Activated naive CD4-positive, alpha-beta T cell treated with Interleukin-2 at 50 U/mL for 16 hours (primary cell): ENCODE measurements at regions not wholly inside any gene's neighbourhood (a gene's known extent, or its start where the extent isn't known, plus 50 kb on each side); places are given as distances from the start of the nearest gene placed in this dataset.
"Not testable (repeated sequence)": the region's sequence is repeated elsewhere in the genome, so short reads cannot be mapped to it uniquely, and the experiment has no call there.

ENCODE experiments used
- DNase-seq: peaks from one replicate; pipeline ENCODE4 v3.0.0-alpha.2; 2020

DNA sequence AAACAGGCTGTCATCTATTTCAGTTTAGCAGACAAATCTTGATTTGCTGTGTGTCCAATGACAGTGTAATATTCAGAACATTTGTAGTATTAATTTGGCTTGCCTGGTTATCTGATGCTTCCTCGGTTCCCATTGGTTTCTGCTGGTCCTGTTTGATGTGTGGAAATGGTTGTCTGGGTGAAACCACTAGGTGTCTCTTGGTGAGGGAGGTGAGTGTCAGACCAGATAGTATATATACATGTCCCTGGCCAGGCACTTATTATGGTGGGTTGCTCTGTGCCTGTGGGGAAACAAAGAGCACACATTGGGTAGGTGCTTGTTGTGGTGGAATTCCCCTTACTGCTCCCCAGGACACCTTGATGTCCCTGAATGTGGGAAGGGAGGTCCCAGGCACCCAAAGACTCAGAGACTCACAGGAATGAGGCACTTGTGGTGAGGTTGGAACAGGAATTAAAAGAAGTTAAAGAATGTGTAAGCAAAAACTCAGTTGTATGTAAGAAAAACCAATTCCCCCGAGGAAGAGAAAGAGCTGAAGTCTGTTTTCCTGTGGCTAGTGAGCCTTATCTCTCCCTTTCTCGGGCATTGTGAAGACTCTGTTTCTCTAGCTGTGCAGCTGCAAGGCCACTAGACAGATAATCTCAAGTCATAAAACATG is 1519.1 kb downstream of the BRINP3 start:
- DNase-seq: no peak

DNA sequence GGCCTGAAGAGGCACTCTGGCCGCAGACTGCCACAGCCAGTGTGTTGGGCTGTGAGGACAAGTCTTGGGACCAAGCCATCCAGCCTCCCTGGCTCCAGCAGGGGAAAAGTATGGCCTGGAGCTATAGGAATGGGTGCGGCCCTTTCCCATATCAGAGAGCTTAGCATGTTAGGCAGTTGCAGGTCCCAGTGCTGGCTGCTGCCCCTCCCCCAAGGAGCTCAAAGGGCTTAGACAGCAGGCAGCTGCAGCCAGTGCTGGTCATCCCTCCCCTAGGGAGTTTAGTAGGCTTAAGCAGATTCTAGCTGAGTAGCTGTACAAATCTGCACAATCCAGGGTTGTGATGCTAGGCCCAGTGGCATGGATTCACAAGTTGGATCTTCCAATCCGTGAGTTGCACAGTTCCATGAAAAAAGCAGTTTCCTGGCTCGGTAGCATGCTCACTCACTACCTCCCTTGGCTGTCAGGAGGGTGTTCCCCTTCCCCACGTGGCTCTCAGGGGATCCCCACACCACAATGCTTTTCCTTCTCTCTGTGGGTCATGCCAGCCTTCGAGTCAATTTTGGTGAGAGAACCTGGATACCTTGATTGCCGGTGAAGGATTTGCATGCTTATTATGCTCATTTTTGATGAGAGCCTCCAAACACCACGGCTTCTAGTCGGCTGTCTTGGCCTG is 1490.8 kb downstream of the BRINP3 start:
- no peak for DNase-seq

DNA sequence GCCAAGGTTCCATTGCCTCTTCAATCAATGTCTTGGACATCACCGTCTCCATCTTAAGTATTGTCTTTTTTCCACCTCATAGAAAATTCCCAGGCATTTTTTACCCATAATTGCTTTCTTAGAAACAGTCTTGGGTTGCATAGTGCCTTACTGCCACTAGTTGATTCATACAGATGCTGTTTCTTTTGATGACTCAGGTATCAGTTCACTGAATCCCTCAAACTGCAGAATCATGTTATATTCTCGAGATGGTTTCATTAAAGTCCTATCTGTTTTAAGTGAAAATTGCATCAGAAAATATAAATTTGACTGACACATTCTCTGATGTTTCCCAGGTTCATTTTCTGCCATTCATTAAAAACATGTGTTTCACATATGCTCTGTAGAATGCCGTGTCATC is 1489.1 kb downstream of the BRINP3 start:
- no peak for DNase-seq

DNA sequence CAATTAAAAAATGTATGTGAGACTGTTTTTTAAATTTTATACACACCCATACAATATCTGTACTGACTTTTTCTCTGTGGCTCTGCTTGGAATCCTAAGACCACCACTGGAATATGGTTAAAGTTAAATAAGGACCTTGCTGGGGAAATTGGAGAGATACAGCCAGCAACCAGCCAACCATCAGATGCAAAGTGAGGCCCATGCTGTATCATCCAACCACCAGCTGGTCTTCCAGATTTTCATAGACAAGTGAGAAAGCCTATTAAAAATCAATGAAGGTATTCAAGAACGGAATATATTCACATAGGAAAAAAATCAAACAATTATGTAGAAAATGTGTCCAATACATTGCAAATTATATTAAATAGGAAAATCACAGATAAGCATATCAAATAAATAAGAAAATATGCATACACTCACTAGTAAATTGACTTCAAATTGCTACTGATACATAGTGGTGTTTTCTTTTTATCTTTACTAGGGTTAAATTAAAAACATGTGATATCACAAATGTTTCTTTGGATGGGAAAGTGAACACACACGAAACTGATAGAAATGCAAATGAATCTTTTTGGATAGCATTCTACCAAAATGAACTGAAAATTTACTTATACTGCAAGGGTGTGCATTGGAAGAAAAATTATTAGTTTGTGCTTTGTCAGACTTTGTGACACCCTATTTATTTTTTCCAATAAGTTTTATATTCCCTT is 1486.3 kb downstream of the BRINP3 start:
- DNase-seq: no peak

DNA sequence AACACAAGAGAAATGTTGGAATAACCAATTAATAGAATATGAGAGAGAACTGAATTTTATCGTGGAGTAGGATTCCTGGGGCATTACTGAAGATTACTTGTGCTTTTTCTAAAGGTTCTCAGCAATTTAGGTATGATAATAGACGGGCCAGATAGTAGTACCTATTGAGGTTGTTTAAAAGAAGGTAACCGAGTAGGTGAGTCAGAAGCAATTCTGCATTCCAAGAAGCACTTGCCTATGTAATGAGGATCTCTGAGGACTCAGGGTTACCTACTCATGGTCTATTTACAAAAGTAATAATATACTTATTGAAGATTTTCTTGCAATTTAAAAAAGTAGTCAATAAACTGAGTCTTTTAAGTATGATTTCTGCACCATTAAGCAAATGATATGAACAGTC is 1469.8 kb downstream of the BRINP3 start:
- DNase-seq: no peak

DNA sequence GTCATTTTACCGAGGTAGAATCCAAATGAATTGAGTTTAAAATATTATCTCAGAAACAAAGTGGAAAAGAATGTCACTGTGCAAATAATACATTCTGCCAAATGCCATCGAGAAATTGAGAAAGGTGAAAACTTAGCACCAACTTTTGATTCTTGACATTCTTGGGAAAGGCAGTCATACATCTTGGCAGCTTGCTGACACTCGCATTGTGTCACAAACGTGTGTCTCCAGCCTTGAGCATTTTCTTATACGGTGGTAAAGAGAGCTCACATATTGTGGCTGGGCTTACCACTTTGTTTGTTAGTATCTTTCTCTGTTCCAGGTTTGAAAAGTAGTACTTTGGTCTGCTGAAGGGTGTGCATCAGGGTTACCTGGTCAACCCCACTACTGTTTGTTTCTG is 1456.1 kb downstream of the BRINP3 start:
- DNase-seq: no peak

DNA sequence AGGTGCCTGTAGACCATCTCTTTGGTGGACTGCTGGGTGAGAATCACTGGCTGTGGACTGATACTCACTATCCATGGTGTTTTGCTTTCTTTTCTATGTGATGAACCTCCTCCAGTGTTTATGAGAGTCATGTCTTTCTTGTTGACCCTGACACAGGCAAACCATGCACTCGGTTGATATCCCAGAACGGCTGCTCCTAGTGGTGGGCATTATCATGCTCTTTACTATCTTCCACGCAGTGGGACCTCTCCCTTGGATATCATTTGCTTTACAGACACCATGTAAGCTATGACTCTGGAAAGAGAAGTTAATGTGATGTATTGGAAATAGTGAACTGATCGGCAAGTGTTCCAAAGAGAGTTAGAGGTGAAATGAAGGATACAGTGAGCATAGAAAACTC is 1455.6 kb downstream of the BRINP3 start:
- DNase-seq: no peak

DNA sequence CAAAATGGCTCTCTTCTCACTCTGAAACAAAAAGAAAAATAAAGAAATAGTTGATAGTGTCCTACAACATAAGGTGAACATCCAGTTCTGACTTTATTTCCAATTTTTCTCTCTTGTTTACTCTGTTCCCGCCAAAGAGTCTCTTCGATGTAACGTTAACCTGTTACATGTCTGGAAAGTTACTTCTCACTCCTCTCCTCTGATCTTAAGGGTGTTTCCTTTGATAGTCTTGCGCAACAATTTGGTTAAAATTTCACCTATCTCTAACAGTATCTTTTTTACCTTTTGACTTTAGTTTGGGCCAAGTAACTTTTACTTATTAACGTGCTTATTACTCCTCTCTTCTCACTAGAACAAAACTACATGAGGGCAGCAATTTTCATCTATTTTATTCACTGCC is 1450.2 kb downstream of the BRINP3 start:
- no peak for DNase-seq

DNA sequence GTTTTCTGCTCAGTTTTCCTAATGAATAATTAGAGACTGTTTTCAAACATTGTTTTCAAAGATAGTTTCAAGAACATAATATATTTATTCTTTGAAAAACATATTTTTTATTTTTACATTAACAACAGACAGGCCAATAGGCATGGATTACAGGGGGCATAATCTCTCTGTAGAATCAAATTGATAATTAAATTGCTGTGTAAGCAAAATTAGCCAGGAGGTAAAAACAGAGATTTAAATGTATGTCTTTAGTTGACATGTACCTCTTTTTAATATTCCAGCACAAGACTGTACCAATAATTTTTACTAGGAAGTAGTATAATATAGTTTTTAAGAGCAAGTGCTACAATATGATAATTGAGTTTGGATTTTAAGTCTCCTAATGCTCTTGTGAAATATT is 1444.5 kb downstream of the BRINP3 start:
- DNase-seq: no peak

DNA sequence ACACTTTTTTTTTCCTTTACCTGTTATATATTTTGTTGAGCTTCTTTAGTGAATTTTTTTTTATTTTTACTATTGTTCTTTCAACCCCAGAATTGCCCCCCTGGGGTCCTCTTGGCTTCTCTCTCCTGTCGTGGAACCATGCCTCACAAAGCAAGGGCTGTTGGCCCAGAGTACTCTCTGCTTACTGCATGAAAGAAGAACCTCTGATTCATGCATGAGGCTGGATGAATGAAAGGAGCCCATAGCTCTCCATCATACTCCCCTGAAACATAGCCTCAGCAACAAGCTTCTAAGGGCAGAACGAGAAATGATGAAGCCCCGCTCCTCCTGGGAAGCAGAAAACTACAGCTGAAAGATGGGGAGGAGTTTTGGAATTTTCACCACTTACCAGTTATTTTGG is 1441.0 kb downstream of the BRINP3 start:
- no peak for DNase-seq

DNA sequence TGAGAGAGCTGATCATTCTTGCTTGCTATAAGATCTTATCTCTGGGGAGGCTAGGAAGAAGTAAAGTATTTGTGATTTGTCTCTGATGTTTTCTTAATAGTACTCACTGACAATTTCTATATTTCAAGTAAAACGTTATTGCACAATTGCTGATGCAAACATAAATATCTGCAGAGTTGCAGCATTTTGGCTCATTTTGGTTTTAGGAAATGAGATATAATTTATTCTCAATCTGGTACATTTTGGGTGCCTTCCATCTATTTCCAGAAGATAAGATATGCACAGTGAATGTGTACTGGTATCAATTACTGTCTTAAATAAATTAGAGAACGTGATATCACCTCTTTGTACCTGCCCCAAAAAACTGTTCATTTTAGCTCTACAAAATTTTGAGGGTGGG is 1431.5 kb downstream of the BRINP3 start:
- no peak for DNase-seq

DNA sequence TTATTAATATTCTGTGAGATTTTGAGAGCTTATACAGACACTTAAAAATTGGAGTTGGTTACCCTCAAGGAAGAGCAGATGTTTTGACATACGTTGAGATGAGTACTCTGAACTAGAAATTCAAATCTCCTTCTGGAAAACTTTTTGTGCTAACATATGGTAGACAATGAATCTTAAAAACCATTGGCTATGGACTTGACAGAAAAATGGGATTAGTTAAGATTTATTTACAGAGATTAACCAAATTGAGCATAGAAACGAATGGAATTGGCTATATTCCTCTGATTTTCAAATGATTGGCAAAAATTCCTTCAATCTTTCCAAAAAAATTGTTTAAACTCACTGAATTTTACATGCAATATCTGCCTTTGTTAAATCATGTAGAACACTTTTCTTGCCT is 1392.9 kb downstream of the BRINP3 start:
- no peak for DNase-seq

DNA sequence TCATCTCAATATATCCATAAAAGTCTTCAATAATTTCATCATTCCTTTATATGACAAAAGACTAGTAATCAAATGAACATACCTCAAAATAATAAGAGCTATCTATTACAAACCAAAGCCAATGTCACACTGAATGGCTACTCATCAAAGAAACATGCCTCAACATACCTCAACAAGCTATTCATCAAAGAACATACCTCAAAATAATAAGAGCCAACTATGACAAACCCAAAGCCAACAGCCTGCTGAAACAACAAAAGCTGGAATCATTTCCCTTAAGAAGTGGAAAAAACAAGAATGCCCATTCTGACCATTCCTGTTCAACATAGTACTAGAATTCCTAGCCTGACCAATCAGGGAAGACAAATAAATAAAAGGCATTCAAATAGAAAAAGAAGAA is 1373.7 kb downstream of the BRINP3 start:
- no peak for DNase-seq

DNA sequence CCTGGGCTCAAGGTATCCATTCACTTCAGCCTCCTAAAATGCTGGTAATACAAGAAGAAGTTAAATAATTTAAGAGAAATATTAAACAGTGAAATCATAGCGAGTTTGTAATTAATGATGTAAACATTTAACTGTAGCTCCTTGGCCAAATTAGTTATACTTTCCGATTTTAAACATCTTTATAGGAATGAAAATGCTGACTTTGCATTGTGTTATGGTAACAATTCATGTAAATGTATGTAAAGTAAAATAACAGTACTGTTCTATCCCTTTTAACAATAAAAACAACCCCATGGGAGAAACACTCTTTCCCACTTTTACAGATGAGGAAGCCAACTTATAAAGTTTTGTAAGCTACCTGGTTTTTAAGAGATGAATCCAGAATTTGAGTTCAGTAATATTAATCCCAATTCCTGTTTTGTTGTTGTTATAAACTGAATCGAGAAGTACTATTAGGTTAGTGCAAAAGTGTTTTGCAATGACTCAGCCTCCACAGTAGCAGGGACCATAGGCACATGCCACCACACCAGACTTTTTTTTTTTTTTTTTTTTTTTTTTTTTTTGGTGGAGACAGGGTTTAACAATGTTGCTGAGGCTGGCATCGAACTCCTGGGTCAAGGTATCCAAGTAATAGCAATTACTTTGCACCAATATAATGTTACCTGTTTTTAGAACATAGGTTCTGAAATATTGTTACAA is 1360.4 kb downstream of the BRINP3 start:
- DNase-seq: no peak

DNA sequence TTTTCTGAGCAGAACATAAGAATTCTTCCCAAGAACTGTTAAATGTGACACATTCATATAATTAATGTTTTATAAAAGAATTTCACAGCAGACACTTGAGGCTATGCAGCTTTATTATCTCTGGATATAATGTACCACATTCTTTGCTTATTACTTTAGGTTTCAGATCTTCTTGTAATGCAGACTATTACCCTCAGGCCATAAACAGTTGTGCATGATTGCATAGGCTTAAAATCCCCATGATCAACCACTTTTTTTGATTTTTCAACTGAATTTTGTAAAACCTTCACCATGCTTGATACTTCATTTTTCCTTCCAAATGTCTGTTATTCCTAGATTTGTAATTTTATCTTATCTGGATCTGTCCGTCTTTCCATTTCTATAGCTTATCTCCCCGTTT is 1355.7 kb downstream of the BRINP3 start:
- no peak for DNase-seq

DNA sequence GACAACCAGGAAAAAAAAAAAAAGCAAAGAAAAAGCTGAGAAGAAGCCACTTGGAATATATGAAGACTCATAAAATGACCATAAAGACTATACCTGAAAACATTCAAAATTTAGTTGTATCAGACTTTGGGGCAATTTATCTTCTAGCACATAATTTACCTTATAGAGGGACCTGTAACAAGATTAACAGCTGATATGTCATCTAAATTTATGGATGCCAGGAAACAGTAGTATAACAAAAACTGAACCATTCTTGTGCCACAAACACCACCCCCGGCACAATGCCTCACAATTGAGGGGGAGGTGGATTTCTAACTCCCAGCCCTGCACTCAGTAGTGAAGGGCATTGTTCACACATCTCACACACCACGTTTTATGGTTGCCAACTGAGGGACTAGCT is 1352.0 kb downstream of the BRINP3 start:
- no peak for DNase-seq

DNA sequence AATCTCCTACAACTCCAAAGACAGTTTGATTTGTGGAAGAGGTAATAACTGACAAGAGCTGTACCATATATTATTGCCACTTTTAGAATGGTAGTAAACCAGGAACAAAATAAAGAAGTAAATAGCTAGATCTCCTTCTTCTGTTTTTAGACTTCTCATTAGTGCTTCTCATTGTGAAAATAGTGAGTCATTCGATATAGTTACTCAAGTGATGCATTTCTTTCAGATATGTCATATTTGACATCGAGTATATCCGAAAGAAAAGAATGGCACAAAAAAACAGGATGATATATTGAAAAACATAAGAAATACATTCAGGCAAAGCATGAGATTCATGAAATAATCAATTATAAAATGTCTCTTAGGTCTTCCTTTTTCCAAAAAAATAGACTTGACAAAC is 1346.1 kb downstream of the BRINP3 start:
- DNase-seq: no peak

DNA sequence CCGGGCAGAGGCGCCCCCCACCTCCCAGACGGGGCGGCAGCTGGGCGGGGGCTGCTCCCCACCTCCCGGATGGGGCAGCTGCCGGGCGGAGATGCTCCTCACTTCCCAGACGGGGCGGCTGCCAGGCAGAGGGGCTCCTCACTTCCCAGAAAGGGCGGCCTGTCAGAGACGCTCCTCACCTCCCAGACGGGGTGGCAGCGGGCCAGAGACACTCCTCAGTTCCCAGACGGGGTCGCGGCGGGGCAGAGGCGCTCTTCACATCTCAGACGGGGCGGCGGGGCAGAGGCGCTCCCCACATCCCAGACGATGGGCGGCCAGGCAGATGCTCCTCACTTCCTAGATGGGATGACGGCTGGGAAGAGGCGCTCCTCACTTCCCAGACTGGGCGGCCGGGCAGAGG is 1337.9 kb downstream of the BRINP3 start:
- not testable (repeated sequence) for DNase-seq

DNA sequence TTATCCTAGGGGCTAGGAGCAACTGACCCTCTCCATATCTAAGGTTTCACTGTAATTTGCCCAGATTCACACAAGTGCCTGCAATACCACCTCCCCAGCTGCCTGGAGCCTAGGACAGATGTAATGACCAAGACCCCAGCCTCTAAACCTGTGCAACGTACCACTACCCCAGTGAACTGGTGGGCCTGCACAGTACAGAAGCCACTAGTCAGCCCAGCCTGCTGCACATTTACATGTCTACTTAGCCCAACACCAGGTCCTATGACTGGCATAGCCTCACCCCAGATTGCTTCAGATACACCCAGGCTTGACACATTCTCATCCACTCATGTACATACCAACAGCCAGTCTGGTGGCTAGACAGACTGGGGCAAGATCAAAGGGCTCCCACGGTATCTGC is 1336.6 kb downstream of the BRINP3 start:
- no peak for DNase-seq

DNA sequence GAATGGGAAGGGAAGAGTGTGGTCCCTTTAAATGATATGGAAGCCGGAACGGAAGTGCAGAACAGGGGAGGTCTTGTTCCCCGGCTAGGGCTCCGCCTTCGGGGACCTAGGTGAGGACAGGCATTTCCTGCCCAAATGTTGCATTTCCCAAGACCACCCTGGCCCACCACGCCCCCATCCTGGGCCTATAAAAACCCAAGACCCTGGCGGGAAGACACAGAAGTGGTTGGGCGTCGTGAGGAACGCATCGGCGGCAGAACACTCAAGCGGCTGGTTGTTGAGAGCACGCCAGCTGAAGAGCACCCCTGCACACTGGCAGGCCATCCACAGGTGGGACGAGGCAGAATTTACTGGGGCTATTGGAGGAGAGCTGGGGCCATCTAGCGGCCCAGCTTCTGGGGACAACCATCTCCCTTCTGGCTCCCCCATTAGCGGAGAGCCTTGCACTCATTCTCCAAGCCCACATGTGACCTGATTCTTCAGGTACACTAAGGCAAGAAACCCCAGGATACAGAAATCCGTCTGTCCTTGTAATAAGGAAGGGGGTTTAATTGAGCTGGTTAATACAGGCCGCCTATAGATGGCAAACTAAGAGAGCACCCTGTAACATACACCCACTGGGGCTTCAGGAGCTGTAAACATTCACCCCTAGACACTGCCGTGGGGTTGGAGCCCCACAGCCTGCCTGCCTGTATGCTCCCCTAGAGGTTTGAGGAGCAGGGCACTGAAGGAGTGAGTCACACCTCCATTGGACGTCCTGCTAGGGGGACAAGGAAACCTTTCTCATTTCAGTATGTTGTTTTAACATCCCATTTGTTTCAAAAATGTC is 1327.9 kb downstream of the BRINP3 start:
- DNase-seq: no peak

DNA sequence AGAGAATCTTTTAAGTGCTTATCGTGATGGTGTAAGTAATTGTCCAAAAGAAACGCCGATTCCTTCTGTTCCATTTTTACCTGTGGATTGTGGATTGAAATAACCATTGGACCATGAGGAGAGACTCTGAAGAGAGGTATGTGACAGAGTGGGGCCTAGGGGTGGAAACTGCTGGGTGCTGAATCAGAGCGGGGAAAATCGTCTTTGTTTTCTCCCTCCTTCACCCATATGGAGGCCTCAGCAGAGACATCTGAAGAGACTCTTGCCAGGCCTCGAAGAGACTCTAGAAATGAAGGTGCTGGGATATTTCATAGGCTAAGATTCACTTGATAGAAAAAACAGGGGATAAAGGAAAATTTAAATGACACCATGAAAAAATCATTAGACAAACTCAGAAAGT is 1327.0 kb downstream of the BRINP3 start:
- no peak for DNase-seq

DNA sequence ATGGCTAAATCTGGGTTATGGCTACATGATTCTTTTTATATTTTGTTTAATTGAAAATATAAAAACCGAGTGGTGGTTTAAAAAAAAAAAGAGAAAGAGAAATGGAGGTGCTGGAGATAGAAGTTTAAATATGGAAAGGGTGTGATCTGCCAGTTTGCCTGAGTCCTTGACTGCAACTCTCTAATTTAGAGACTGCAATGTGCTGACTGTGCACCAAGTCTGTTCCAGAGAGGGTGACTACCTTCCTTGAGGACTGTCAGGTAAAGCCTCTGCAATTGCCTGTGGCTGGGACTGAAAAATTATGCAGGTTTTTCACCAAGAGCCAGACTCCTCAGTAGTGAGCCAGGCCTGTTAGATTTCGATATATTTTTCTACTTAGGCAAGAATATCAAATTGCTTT is 1326.3 kb downstream of the BRINP3 start:
- no peak for DNase-seq

DNA sequence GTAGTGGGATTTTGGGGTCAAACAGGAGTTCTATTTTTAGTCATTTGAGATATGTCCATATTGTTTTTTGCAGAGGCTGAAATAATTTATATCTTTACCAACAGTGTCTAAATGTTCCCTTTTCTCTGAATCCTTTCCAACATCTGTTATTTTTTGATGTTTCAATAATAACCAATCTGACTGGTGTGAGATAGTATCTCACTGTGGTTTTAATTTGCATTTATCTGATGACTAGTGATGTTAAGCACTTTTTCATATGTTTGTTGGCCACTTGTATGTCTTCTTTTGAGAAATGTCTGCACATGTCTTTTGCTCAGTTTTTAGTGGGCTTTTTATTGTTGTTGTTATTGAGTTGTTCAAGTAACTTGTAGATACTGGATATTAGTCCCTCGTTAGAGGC is 1325.0 kb downstream of the BRINP3 start:
- no peak for DNase-seq
